HPDE6-E6E7 (cell line): ENCODE measurements at regions not wholly inside any gene's neighbourhood (a gene's known extent, or its start where the extent isn't known, plus 50 kb on each side); places are given as distances from the start of the nearest gene placed in this dataset.

ENCODE experiments used
- DNase-seq: peaks from one replicate; pipeline ENCODE4 v3.0.0; 2011; ENCODE audit warnings: missing footprints; ENCODE audit errors: extremely low spot score

- no peak for DNase-seq
Observed at GRCh38 chr4:173930329-173930967, 353.0 kb downstream of the FBXO8 start.

- DNase-seq, result no peak
Observed at GRCh38 chr4:173929921-173930320, 353.5 kb downstream of the FBXO8 start.

GRCh38 chr4:173924561-173924960 lies 358.9 kb downstream of the FBXO8 start:
- DNase-seq, result no peak

- DNase-seq, result no peak
Observed at GRCh38 chr4:173919861-173920260, 363.6 kb downstream of the FBXO8 start.

GRCh38 chr4:173919196-173919595 lies 364.3 kb downstream of the FBXO8 start:
- no peak for DNase-seq

- DNase-seq, result no peak
Observed at GRCh38 chr4:173917255-173917960, 366.1 kb downstream of the FBXO8 start.

- no peak for DNase-seq
Observed at GRCh38 chr4:173913496-173913895, 370.0 kb downstream of the FBXO8 start.

GRCh38 chr4:173912384-173912783 lies 371.1 kb downstream of the FBXO8 start:
- DNase-seq, result no peak

- no peak for DNase-seq
Observed at GRCh38 chr4:173910891-173911290, 372.6 kb downstream of the FBXO8 start.

- DNase-seq, result no peak
Observed at GRCh38 chr4:173909294-173909693, 374.2 kb downstream of the FBXO8 start.

- no peak for DNase-seq
Observed at GRCh38 chr4:173899813-173900212, 369.8 kb upstream of the HAND2 start.

GRCh38 chr4:173891072-173891471 lies 361.0 kb upstream of the HAND2 start:
- DNase-seq, result no peak

GRCh38 chr4:173883821-173884220 lies 353.8 kb upstream of the HAND2 start:
- DNase-seq, result no peak

GRCh38 chr4:173880897-173881296 lies 350.9 kb upstream of the HAND2 start:
- DNase-seq, result no peak

GRCh38 chr4:173879509-173879908 lies 349.5 kb upstream of the HAND2 start:
- no peak for DNase-seq

GRCh38 chr4:173878701-173879100 lies 348.7 kb upstream of the HAND2 start:
- DNase-seq, result no peak

- DNase-seq, result no peak
Observed at GRCh38 chr4:173871643-173872042, 341.6 kb upstream of the HAND2 start.

GRCh38 chr4:173866322-173867026 lies 336.4 kb upstream of the HAND2 start:
- DNase-seq, result no peak

GRCh38 chr4:173862754-173863153 lies 332.7 kb upstream of the HAND2 start:
- DNase-seq, result no peak

- no peak for DNase-seq
Observed at GRCh38 chr4:173860094-173860493, 330.1 kb upstream of the HAND2 start.

- DNase-seq, result no peak
Observed at GRCh38 chr4:173859091-173859713, 329.2 kb upstream of the HAND2 start.

- no peak for DNase-seq
Observed at GRCh38 chr4:173858471-173858870, 328.4 kb upstream of the HAND2 start.

- no peak for DNase-seq
Observed at GRCh38 chr4:173857828-173858227, 327.8 kb upstream of the HAND2 start.
